Lower leg skin (tissue), 3 donors: ENCODE measurements at regions not wholly inside any gene's neighbourhood (a gene's known extent, or its start where the extent isn't known, plus 50 kb on each side); places are given as distances from the start of the nearest gene placed in this dataset.

Source experiments
- CTCF ChIP-seq, 3 donors: fragments of 450-650 bp; IDR thresholded peaks; one replicate each; pipeline ENCODE4 v1.5.1; 2016; ENCODE audit warnings: antibody characterized with exemption in 3 of 3, mild to moderate bottlenecking in 3 of 3, moderate library complexity in 2 of 3
- POLR2A ChIP-seq, 2 donors: fragments of 450-650 bp; IDR thresholded peaks; one replicate each; pipeline ENCODE4 v1.6.1; 2016 to 2017; ENCODE audit warnings: antibody characterized with exemption in 2 of 2, mild to moderate bottlenecking in 1 of 2, moderate library complexity in 1 of 2

GRCh38 chr12:13405961-13406703 lies 209.6 kb downstream of the EMP1 start:
- no peak for TF ChIP-seq CTCF (IDR thresholded peaks at IDR 0.05)
- TF ChIP-seq POLR2A (IDR thresholded peaks at IDR 0.05), result no peak
